A549 (cell line): ENCODE measurements at regions not wholly inside any gene's neighbourhood (a gene's known extent, or its start where the extent isn't known, plus 50 kb on each side); places are given as distances from the start of the nearest gene placed in this dataset.

Source experiments
- CHD4 ChIP-seq: fragments of 200-600 bp; sonication (generic); IDR thresholded peaks from 2 replicates; pipeline ENCODE4 v1.6.1; 2016; ENCODE audit warnings: antibody characterized with exemption, mild to moderate bottlenecking, borderline replicate concordance
- GATA3 ChIP-seq: IDR thresholded peaks from 2 replicates; pipeline ENCODE4 v1.6.1; 2012; ENCODE audit warnings: borderline replicate concordance
- JUNB ChIP-seq: fragments of >200 bp; sonication (Bioruptor Twin); formaldehyde crosslinking; IDR thresholded peaks from 2 replicates; pipeline ENCODE4 v1.6.1; 2016
- NR3C1 ChIP-seq: fragments of >200 bp; sonication (Bioruptor Twin); formaldehyde crosslinking; IDR thresholded peaks from 3 replicates; pipeline ENCODE4 v1.6.1; 2017
- POLR2A ChIP-seq: IDR thresholded peaks from 2 replicates; pipeline ENCODE4 v1.6.1; 2012; ENCODE audit warnings: mild to moderate bottlenecking, low read length
- TFCP2L1 ChIP-seq: fragments of 250-450 bp; sonication (Bioruptor Pico); IDR thresholded peaks from 2 replicates; pipeline ENCODE4 v1.5.0; 2021; ENCODE audit warnings: mild to moderate bottlenecking
- TP53 ChIP-seq: fragments of 250-450 bp; sonication (Bioruptor Pico); IDR thresholded peaks from 2 replicates; pipeline ENCODE4 v1.5.0; 2021; ENCODE audit warnings: mild to moderate bottlenecking, moderate library complexity
- ZC3H11A ChIP-seq: fragments of 450-650 bp; IDR thresholded peaks from 2 replicates; pipeline ENCODE4 v1.6.1; 2014; ENCODE audit warnings: antibody characterized with exemption, mild to moderate bottlenecking
- TF ChIP-seq, protein P1 (sequence below): fragments of >200 bp; sonication (Bioruptor Twin); formaldehyde crosslinking; IDR thresholded peaks from 3 replicates; pipeline ENCODE4 v1.5.1; 2016
- TF ChIP-seq, protein P2 (sequence below): fragments of >200 bp; sonication (Bioruptor Twin); formaldehyde crosslinking; IDR thresholded peaks from 2 replicates; pipeline ENCODE4 v1.6.1; 2016

DNA sequence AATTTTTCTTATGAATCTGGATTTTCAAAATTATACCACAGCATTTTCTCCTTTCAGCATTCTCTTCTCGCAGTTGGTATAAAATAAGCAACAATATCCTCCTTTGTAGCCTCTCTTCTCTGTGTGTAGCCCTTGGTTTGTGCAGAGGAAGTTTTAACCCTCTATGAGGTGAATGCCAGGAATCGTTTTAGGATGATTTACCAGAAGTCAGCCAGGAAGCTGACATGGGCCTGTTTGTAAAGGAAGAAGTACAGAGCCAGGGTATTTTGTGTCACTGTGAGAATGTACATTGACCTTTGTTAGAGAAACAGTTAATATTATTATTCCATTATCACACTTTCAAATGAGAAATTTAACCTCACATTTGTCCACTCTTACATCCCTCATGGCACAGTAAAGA is 88.9 kb upstream of the RPL34 start:
- TF ChIP-seq JUNB (no peak), TP53 (CRISPR knock-in tag) (no peak), GATA3 (no peak), ZC3H11A (no peak), TFCP2L1 (CRISPR knock-in tag) (no peak), CHD4 (no peak), POLR2A (no peak), NR3C1 (no peak)
- TF ChIP-seq, protein P1, sequence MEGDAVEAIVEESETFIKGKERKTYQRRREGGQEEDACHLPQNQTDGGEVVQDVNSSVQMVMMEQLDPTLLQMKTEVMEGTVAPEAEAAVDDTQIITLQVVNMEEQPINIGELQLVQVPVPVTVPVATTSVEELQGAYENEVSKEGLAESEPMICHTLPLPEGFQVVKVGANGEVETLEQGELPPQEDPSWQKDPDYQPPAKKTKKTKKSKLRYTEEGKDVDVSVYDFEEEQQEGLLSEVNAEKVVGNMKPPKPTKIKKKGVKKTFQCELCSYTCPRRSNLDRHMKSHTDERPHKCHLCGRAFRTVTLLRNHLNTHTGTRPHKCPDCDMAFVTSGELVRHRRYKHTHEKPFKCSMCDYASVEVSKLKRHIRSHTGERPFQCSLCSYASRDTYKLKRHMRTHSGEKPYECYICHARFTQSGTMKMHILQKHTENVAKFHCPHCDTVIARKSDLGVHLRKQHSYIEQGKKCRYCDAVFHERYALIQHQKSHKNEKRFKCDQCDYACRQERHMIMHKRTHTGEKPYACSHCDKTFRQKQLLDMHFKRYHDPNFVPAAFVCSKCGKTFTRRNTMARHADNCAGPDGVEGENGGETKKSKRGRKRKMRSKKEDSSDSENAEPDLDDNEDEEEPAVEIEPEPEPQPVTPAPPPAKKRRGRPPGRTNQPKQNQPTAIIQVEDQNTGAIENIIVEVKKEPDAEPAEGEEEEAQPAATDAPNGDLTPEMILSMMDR = no peak
- TF ChIP-seq, protein P2, sequence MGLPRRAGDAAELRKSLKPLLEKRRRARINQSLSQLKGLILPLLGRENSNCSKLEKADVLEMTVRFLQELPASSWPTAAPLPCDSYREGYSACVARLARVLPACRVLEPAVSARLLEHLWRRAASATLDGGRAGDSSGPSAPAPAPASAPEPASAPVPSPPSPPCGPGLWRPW = no peak
